ENCODE measurements at regions not wholly inside any gene's neighbourhood (a gene's known extent, or its start where the extent isn't known, plus 50 kb on each side); places are given as distances from the start of the nearest gene placed in this dataset.
"Not testable (repeated sequence)": the region's sequence is repeated elsewhere in the genome, so short reads cannot be mapped to it uniquely, and the experiment has no call there.

DNA sequence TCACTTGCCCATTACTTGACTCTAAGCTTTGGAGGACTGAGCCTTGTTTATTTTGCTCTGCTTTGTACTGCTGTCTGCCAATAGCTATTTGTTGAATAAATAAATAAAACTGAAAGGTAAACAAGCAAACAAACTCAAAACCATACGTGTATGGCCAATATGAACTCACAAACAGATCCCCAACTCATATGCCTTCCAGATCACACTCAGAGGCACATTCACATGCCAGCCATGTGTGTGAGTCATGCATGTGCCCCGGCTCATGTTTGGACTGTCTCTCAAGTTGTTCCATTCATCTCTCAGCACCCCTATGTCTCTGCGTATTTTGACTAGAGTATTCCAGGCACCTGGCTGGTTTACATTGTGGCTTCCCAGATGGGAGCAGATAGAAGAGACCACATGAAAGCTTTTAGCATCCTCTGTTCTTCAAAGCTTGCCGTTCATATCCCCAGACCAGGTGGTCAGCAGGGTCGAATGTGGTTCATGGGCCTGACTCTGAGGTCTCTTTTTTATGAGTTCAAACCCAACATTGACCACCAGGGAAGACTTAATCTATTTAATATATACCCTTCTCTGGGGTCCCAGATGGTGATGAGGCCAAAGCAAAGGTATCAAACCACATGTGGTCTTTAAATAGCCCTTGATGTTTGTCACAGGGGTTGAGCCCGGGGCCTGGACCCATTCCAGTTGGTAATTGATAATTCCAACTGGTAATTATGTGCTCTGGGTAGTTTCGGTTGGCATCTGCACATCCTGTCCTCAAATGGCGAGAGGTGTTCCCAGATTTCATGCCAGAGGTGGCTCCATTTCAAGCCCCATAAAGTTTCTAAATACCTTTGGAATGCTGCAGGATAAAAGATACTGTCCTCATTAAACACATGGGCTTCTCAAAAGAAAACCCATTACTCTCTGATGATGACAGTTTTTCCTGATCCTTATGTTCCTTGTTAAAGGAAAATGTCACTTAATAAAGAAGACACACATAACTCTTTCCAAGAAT is 287.3 kb upstream of the MAF start:
- TF ChIP-seq CTCF (IDR thresholded peaks at IDR 0.05; ENCODE audit: extremely low read depth, insufficient read depth, missing control alignments) = no peak
- in situ Hi-C loops (cut with MboI; ENCODE audit: low pct_unique_long_range_greater_than_20kb, low sequenced_read_pairs, unreplicated experiment) = no loop called here
- no peak for DNase-seq (ENCODE audit: low spot score)

DNA sequence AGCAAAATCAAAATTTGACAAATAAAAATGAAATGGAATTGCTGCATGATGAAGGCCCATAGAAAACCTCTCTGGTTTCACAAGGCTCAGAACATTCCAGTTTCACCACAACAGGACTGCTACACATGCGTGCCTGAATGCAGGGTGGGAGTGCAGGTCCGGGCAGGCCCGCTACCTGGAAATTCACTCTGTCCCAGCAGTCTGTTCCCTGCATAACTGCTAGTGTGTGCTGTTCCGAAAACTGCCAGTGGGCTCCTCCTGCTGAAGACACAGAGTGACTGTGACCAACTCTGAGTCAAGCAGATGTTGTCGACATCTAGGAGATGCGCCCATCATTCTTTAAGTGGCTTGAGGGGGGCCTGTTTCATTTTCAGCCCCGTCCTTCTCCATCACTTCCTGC is 284.8 kb upstream of the MAF start:
- DNase-seq (ENCODE audit: low spot score) = no peak
- in situ Hi-C loops (cut with MboI; ENCODE audit: low pct_unique_long_range_greater_than_20kb, low sequenced_read_pairs, unreplicated experiment) = no loop called here
- no peak for TF ChIP-seq CTCF (IDR thresholded peaks at IDR 0.05; ENCODE audit: extremely low read depth, insufficient read depth, missing control alignments)

DNA sequence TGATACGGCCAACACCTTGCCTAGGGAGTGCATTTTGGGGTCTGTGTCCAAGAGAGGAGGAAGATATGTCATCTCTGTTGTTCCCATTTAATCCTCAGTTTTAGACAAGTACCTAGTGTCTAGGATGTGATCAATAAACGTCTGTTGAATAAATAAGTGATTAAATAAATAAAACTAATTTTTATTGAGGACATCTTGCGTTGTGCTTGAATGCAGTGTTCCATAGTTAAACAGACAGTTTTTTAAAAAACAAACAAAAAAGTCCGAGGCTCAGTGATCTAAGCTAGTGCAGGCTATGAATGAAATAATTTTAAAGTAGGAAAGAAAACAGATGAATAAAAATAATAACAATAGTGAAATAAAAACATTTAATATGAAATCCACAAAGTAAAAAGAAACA is 283.0 kb upstream of the MAF start:
- DNase-seq (ENCODE audit: low spot score) = no peak
- in situ Hi-C loops (cut with MboI; ENCODE audit: low pct_unique_long_range_greater_than_20kb, low sequenced_read_pairs, unreplicated experiment) = no loop called here
- no peak for TF ChIP-seq CTCF (IDR thresholded peaks at IDR 0.05; ENCODE audit: extremely low read depth, insufficient read depth, missing control alignments)

- in situ Hi-C loops (cut with MboI; ENCODE audit: low pct_unique_long_range_greater_than_20kb, low sequenced_read_pairs, unreplicated experiment) = no loop called here
- no peak for DNase-seq (ENCODE audit: low spot score)
- TF ChIP-seq CTCF (IDR thresholded peaks at IDR 0.05; ENCODE audit: extremely low read depth, insufficient read depth, missing control alignments) = no peak
Measured at GRCh38 chr16:79882340-79883005, 281.9 kb upstream of the MAF start.

- DNase-seq (ENCODE audit: low spot score); in situ Hi-C loops (cut with MboI; ENCODE audit: low pct_unique_long_range_greater_than_20kb, low sequenced_read_pairs, unreplicated experiment): not testable (repeated sequence)
Measured at GRCh38 chr16:79881107-79881506, 280.6 kb upstream of the MAF start.

GRCh38 chr16:79876332-79876730 is 275.8 kb upstream of the MAF start:
- in situ Hi-C loops (cut with MboI; ENCODE audit: low pct_unique_long_range_greater_than_20kb, low sequenced_read_pairs, unreplicated experiment) = no loop called here
- TF ChIP-seq CTCF (IDR thresholded peaks at IDR 0.05; ENCODE audit: extremely low read depth, insufficient read depth, missing control alignments) = no peak

GRCh38 chr16:79874391-79874790 is 273.9 kb upstream of the MAF start:
- in situ Hi-C loops (cut with MboI; ENCODE audit: low pct_unique_long_range_greater_than_20kb, low sequenced_read_pairs, unreplicated experiment) = no loop called here
- TF ChIP-seq CTCF (IDR thresholded peaks at IDR 0.05; ENCODE audit: extremely low read depth, insufficient read depth, missing control alignments) = no peak
- DNase-seq (ENCODE audit: low spot score) = no peak

More at GRCh38 chr16:79876332-79876730, 275.8 kb upstream of the MAF start:
- DNase-seq (ENCODE audit: low spot score) = no peak

Data from GM13977 (cell line).